GM19372 (cell line): ENCODE measurements at regions not wholly inside any gene's neighbourhood (a gene's known extent, or its start where the extent isn't known, plus 50 kb on each side); places are given as distances from the start of the nearest gene placed in this dataset.
"Not testable (repeated sequence)": the region's sequence is repeated elsewhere in the genome, so short reads cannot be mapped to it uniquely, and the experiment has no call there.

ENCODE experiments used
- ATAC-seq: cut with Tn5 transposase; IDR thresholded peaks from one replicate; pipeline ENCODE4 v1.9.1; 2021; ENCODE audit warnings: mild to moderate bottlenecking, low read depth, moderate library complexity; ENCODE audit not compliant: unreplicated experiment

DNA sequence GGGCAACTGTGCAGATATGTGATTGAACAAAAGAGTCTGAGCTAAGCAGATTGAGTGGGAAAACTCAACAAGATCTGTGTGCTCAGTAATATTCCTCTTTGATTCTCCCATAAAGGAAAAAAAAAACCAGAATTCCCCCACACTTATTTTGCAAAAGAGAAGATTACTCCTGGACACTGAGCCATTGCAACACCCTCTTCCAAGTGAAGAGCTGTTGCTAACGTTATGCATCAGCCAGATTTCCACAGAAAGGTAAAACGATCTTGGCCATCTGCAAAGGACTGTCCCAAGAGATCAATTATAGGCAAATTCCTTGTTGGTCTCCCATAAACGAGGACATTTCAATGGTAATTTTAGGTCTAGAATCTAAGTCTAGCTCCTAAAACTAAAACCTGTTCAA lies 587.7 kb downstream of the C12orf50 start:
- ATAC-seq, result no peak

DNA sequence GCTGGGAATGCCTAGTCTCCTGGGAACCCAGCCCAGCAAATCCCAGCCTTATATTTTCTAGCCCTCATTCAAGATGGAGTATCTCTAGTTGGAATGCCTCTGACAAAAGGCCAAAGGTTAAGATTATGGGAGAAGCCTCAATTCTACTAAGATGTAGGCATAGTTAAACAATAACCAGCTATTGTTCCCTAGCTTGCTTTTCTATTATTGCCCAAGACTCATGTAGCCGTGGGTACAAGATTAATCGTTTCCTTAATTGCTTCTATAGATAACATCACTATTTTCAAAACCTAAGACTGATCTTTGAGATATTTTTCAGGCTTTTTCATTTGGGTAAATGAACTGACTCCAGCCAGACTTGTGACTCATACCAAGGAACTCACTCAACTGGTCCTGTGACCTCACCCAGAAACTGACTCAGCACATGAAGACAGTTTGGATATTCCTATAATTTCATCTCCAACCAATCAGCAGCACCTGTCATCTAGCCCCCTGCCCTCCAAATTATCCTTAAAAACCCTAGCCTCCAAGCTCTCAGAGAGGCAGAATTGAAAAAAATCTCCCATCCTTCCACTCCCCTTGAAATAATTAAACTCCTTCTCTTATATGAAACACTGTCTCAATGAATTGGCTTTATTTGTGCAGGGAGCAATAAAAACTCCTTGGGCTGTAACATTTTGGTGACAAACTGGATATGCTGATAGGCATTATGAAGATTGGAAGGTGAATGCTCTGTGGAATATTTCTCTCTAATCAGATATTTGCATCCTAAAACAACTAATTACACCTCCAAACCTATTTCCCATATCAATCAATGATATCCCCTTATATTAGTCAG lies 589.0 kb downstream of the C12orf50 start:
- no peak for ATAC-seq

GRCh38 chr12:87430444-87430843 lies 598.8 kb downstream of the C12orf50 start:
- no peak for ATAC-seq

DNA sequence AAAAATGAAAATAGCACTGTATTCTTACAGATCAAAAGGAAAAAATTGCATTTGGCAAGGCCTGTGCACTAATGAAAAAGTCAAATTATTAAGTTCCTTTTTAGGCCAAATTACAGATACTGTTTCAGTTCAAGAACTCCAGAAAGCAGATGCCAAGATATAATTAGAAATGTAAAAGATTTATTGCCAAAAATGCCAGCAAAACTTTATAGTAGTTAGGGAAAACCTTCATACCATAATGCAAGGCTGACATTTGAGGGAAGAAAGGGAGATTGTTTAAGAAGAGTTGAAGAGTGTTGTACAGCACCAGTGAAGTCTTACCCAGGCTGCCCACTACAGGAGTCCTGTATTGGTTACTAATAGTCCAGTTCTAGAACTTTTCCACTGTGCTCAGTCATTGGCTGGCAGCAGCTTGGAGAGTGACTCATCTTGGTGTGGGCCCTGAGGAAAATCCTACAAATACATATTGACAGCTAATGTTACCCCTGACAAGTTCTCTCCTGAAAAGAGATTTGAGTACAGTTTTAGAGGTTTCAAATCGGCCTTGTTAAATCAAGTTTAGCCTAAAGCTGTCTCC lies 600.4 kb downstream of the C12orf50 start:
- no peak for ATAC-seq

DNA sequence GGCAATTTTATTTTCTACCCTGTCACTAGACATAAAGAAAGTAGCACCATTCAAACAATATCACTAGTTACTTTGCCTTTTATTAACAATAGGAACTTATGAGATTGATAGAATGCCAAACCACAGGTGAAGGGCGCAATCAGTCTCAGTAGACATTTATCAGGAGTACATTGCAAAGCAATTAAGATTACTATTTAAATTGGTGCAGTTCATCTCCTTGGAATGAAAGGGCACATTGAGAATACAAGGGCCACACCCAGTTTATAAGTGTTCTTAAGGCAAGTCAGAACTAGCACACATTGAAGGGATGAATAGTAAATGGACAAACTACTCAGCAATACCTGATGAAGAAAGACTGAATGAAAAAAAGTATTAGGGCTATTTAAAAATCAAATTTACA lies 601.4 kb downstream of the C12orf50 start:
- ATAC-seq, result no peak

- ATAC-seq, result no peak
These were observed 603.2 kb downstream of the C12orf50 start for GRCh38 chr12:87425942-87426554.

- ATAC-seq, result not testable (repeated sequence)
These were observed 608.0 kb downstream of the C12orf50 start for GRCh38 chr12:87421233-87421632.

GRCh38 chr12:87413784-87414183 lies 615.4 kb downstream of the C12orf50 start:
- ATAC-seq, result no peak

GRCh38 chr12:87406926-87407325 lies 622.3 kb downstream of the C12orf50 start:
- no peak for ATAC-seq

GRCh38 chr12:87405918-87406317 lies 623.3 kb downstream of the C12orf50 start:
- ATAC-seq, result no peak

DNA sequence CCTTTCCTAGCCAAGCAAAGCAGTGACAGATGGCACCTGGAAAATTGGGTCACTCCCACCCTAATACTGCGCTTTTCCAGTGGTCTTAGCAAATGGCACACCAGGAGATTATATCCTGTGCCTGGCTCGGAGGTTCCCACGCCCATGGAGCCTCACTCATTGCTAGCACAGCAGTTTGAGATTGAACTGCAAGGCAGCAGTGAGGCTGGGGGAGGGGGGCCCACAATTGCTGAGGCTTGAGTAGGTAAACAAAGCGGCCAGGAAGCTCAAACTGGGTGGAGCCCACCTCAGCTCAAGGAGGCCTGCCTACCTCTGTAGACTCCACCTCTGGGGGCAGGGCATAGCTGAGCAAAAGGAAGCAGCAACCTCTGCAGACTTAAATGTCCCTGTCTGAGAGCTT lies 635.0 kb downstream of the C12orf50 start:
- ATAC-seq, result not testable (repeated sequence)

GRCh38 chr12:87388376-87388775 lies 640.8 kb downstream of the C12orf50 start:
- ATAC-seq, result no peak

- ATAC-seq, result no peak
These were observed 643.9 kb downstream of the C12orf50 start for GRCh38 chr12:87385322-87385721.

- ATAC-seq, result no peak
These were observed 645.0 kb downstream of the C12orf50 start for GRCh38 chr12:87384226-87384625.

DNA sequence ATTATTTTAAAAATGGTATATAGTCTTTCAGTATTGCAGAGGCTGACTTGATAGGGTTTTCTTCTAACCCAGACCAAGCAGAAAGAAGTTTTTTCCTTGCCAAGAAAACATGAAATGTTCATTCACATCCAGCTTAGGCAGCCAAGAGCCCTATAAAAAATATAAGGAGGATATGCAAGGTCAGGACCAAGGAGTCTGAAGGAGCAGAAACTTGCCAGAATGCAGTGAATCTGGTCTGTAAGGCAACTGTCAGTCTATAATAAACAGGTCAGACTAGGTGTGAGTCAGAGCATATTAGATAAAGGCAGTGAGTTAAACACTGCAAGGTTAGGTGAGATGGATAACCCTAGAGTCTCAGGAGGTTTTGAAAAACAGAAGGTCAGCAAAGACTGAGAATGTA lies 645.5 kb downstream of the C12orf50 start:
- no peak for ATAC-seq

DNA sequence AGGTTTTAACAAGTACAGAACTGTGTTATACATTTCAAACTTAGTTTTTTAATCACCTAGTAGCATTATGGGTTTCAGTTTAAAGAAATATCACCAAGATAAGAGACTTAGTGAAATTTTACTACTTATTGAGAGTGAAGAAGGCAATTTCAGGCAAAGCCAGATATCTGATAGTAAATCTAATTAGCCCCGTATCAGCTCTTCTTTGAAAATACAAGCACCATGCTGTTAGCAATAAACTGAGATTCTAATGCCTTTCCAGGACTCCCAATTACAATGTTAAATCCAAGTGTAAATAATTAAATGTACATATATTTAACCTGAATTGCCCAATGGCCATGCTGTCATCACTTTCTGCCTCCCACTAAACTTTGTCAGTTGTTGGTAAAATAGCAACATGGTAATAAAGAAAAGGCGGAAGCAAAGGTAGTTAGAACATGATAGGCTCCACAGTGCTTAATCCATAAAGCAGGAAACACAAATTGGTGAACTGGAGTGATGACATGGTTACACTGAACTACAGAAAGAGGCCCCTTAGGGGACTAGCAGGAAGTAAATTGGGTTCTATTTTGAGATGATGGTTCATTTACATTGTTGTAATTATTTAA lies 646.1 kb downstream of the C12orf50 start:
- ATAC-seq, result no peak

- ATAC-seq, result no peak
These were observed 646.8 kb downstream of the C12orf50 start for GRCh38 chr12:87382436-87382835.

- ATAC-seq, result no peak
These were observed 647.5 kb downstream of the C12orf50 start for GRCh38 chr12:87381742-87382141.

DNA sequence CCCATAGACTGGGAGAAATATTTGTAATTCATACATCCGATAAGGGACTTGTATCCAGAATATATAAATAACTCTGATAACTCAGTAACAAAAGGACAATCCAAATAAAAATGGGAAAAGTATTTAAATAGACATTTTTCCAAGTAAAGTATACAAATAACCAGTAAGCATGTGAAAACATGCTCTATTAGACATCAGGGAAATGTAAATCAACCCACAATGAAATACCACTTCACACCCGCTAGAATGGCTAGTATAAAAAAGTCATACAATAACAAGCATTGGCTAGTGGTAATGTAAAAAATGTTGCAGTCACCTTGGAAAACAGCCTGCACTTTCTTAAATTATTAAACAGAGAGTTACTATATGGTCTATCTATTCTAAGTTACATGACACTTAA lies 650.7 kb downstream of the C12orf50 start:
- no peak for ATAC-seq

DNA sequence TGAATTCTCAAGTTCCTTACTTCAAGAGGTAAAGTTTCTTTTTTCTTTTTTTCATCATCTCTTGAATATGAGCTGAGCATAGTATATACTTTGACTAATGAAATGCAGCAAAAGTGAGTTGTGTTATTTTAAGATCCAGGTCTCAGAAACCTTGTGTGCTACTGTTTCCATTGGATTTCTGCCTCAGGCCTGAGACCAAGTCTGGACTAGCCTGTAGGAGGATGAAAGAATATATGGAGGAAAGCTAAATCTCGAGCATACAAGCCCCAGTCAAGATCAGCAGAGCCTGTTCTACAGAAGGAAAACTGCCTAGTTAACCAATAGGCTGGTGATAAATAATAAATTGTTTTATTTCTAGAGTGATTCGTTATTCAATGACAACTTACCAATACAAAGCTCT lies 652.5 kb downstream of the C12orf50 start:
- ATAC-seq, result no peak

DNA sequence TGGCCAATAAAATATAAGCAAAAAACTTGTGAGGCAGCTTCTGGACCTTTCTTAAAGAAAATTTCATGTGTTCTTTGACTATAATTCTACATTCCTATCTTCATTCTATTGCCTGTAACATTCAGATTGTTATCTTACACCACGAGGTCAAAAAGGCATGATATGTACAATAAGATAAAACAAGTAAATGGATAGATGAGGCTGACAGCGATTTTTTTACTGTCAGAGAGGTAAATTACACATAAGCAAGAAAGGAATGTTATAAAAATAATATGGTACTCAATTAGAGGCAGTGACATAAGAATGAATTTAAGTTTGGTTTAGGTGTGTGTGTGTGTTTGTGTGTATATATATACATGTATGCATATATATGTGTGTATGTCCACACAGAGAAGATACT lies 660.0 kb downstream of the C12orf50 start:
- no peak for ATAC-seq
